SK-N-SH (cell line): ENCODE measurements at regions not wholly inside any gene's neighbourhood (a gene's known extent, or its start where the extent isn't known, plus 50 kb on each side); places are given as distances from the start of the nearest gene placed in this dataset.

Source experiments
- CTCF ChIA-PET: fragments of 300-600, 350-600 bp; formaldehyde crosslinking; extraction: SDS; loops from one replicate; lab custom pipeline; 2021; lab: Yijun Ruan, JAX
- POLR2A ChIA-PET: fragments of 350-600 bp; sonication (Branson Sonifier 250); formaldehyde crosslinking; extraction: SDS; loops from one replicate; lab custom pipeline; 2020; ENCODE audit warnings: antibody characterized with exemption, inconsistent platforms; lab: Yijun Ruan, JAX
- DNase-seq: peaks from one replicate; pipeline ENCODE4 v3.0.0; 2012
- H2AFZ ChIP-seq: fragments of 200-600 bp; sonication (generic); 2 replicates; pipeline ENCODE4 v1.8.1; 2016; ENCODE audit warnings: antibody characterized with exemption, mild to moderate bottlenecking, low read depth
- H3F3A ChIP-seq: fragments of 200-600 bp; sonication (generic); replicated peaks from 2 replicates; pipeline ENCODE3; 2016; ENCODE audit warnings: antibody characterized with exemption, mild to moderate bottlenecking; ENCODE audit not compliant: insufficient read depth
- H3K27ac ChIP-seq, 2 experiments: fragments of 200-500 bp in 1 of 2; fragments of 200-600 bp in 1 of 2; sonication (Bioruptor generic) in 1 of 2; sonication (generic), shearing (Covaris generic) in 1 of 2; 2 replicates each; pipeline versions ENCODE4 v1.5.1 to v1.6.1; 2014 to 2016; ENCODE audit warnings: low read depth in 2 of 2, inconsistent platforms in 1 of 2, low read length in 1 of 2, mild to moderate bottlenecking in 1 of 2, mixed read lengths in 1 of 2
- H3K27me3 ChIP-seq: fragments of 200-600 bp; sonication (generic), shearing (Covaris generic); 2 replicates; pipeline ENCODE4 v1.6.1; 2016; ENCODE audit warnings: mixed run types; ENCODE audit not compliant: insufficient read depth
- H3K36me3 ChIP-seq, 2 experiments: fragments of 200-500 bp in 1 of 2; fragments of 200-600 bp in 1 of 2; sonication (Bioruptor generic) in 1 of 2; sonication (generic) in 1 of 2; replicated peaks in 1 of 2; 2 replicates each; pipeline versions ENCODE3 to v1.5.1; 2014 to 2016; ENCODE audit warnings: low read length in 1 of 2, mild to moderate bottlenecking in 1 of 2; ENCODE audit not compliant: insufficient read depth in 2 of 2, control insufficient read depth in 1 of 2
- H3K4me1 ChIP-seq, 2 experiments: fragments of 200-500 bp in 1 of 2; fragments of 200-600 bp in 1 of 2; sonication (Bioruptor generic) in 1 of 2; sonication (generic), shearing (Covaris generic) in 1 of 2; 2 replicates each; pipeline versions ENCODE4 v1.5.1 to v1.6.1; 2014 to 2016; ENCODE audit warnings: low read depth in 1 of 2, low read length in 1 of 2, mixed run types in 1 of 2; ENCODE audit not compliant: insufficient read depth in 2 of 2, control insufficient read depth in 1 of 2
- H3K4me2 ChIP-seq: fragments of 200-600 bp; sonication (generic), shearing (Covaris generic); 2 replicates; pipeline ENCODE4 v1.6.1; 2017; ENCODE audit warnings: mixed run types
- H3K4me3 ChIP-seq, 2 experiments: fragments of 200-500 bp in 1 of 2; fragments of 200-600 bp in 1 of 2; sonication (Bioruptor generic) in 1 of 2; sonication (generic), shearing (Covaris generic) in 1 of 2; 2 replicates each; pipeline versions ENCODE4 v1.5.1 to v1.8.1; 2014 to 2016; ENCODE audit warnings: low read depth in 2 of 2, inconsistent platforms in 1 of 2, low read length in 1 of 2, mild to moderate bottlenecking in 1 of 2, mixed read lengths in 1 of 2, moderate library complexity in 1 of 2
- H3K79me2 ChIP-seq: fragments of 200-600 bp; sonication (generic); 2 replicates; pipeline ENCODE4 v1.8.1; 2017; ENCODE audit warnings: mild to moderate bottlenecking; ENCODE audit not compliant: insufficient read depth
- H3K9ac ChIP-seq: fragments of 200-600 bp; sonication (generic); 2 replicates; pipeline ENCODE4 v1.6.1; 2017; ENCODE audit warnings: mixed run types
- H3K9me2 ChIP-seq: fragments of 200-600 bp; sonication (generic); 2 replicates; pipeline ENCODE4 v1.6.1; 2017; ENCODE audit warnings: mixed run types
- H3K9me3 ChIP-seq: fragments of 200-600 bp; sonication (generic); 2 replicates; pipeline ENCODE4 v1.6.1; 2017; ENCODE audit warnings: mixed run types, mild to moderate bottlenecking, moderate library complexity
- H4K20me1 ChIP-seq: fragments of 200-600 bp; sonication (generic); 2 replicates; pipeline ENCODE4 v1.6.1; 2017; ENCODE audit warnings: mild to moderate bottlenecking, mixed run types; ENCODE audit not compliant: insufficient read depth
- CHD2 ChIP-seq: fragments of 150-350 bp; IDR thresholded peaks from 2 replicates; pipeline ENCODE4 v1.6.1; 2018; ENCODE audit warnings: low read length; ENCODE audit not compliant: partially characterized antibody
- CTCF ChIP-seq: fragments of 200-600 bp; sonication (generic); IDR thresholded peaks from 2 replicates; pipeline ENCODE4 v1.6.1; 2017; ENCODE audit warnings: antibody characterized with exemption, mild to moderate bottlenecking, moderate library complexity
- GATA2 ChIP-seq: sonication (generic); formaldehyde crosslinking; IDR thresholded peaks from 2 replicates; pipeline ENCODE4 v1.5.0; 2020; ENCODE audit warnings: mild to moderate bottlenecking, missing genetic modification reagents
- JUND ChIP-seq: IDR thresholded peaks from 2 replicates; pipeline ENCODE4 v1.4.0; 2012
- MEF2A ChIP-seq: IDR thresholded peaks from 2 replicates; pipeline ENCODE4 v1.4.0; 2012; ENCODE audit warnings: low read depth, borderline replicate concordance
- MXI1 ChIP-seq: IDR thresholded peaks from 2 replicates; pipeline ENCODE4 v1.6.1; 2012; ENCODE audit warnings: mild to moderate bottlenecking, low read depth, low read length, improper control_type of control experiment
- NRF1 ChIP-seq: IDR thresholded peaks from 2 replicates; pipeline ENCODE4 v1.6.1; 2012; ENCODE audit warnings: low read depth, mild to moderate bottlenecking, low read length
- RAD21 ChIP-seq: IDR thresholded peaks from 2 replicates; pipeline ENCODE4 v1.6.1; 2012; ENCODE audit warnings: mild to moderate bottlenecking, low read length
- RCOR1 ChIP-seq: fragments of 150-350 bp; IDR thresholded peaks from 2 replicates; pipeline ENCODE4 v1.6.1; 2017; ENCODE audit warnings: antibody characterized with exemption, low read length
- SIN3A ChIP-seq: IDR thresholded peaks from 2 replicates; pipeline ENCODE4 v1.6.1; 2012; ENCODE audit warnings: low read depth, mild to moderate bottlenecking, low read length, moderate library complexity, borderline replicate concordance
- TAF1 ChIP-seq: IDR thresholded peaks from 2 replicates; pipeline ENCODE4 v1.6.1; 2012; ENCODE audit warnings: low read depth, mild to moderate bottlenecking, low read length, moderate library complexity, borderline replicate concordance
- TCF12 ChIP-seq: IDR thresholded peaks from 2 replicates; pipeline ENCODE4 v1.4.0; 2012
- YY1 ChIP-seq: IDR thresholded peaks from 2 replicates; pipeline ENCODE4 v1.4.0; 2012; ENCODE audit warnings: low read depth, mild to moderate bottlenecking
- WGBS: methylation state at CpG from one replicate; pipeline ENCODE4 v1.1.6; 2017; ENCODE audit warnings: low lambda C conversion rate; 5-methylcytosine and 5-hydroxymethylcytosine counted together
- TF ChIP-seq, protein P1 (sequence below): fragments of 150-350 bp; IDR thresholded peaks from 2 replicates; pipeline ENCODE4 v1.6.1; 2016; ENCODE audit warnings: mild to moderate bottlenecking, low read depth, low read length

DNA sequence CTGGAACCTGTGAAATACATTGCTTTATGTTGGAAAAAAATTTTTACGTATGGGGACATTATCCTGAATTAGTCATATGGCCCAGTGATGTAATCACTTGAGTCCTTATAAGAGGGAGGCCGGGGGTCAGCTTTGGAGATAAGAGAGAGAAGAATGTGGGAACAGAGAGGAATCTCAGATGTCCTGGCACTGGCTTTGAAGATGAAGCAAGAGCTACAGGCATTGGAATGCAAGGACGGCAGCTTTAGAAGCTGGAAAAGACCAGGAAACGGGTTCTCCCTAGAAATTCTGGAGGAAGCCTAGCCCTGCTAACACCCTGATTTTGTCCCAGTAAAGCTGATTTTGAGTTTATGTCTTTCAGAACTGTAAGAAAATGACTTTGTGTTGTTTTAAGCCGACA lies 1129.9 kb upstream of the GYPC start:
- Histone ChIP-seq H3K4me3 (no peak overlapping the region), H4K20me1 (no peaks in the 10 kb centered on the region), H3K27ac (no peak overlapping the region), H3K36me3 (no peaks in the 10 kb centered on the region), H3F3A (no peaks in the 10 kb centered on the region), H3K79me2 (no peaks in the 10 kb centered on the region), H2AFZ (no peak overlapping the region)
- CTCF ChIA-PET = no interaction called here
- 17% methylated on average over 5 of the region's 5 CpGs for WGBS
- DNase-seq = no peak
- no peak for TF ChIP-seq SIN3A
- no peak for TF ChIP-seq MXI1
- TF ChIP-seq, protein P1, sequence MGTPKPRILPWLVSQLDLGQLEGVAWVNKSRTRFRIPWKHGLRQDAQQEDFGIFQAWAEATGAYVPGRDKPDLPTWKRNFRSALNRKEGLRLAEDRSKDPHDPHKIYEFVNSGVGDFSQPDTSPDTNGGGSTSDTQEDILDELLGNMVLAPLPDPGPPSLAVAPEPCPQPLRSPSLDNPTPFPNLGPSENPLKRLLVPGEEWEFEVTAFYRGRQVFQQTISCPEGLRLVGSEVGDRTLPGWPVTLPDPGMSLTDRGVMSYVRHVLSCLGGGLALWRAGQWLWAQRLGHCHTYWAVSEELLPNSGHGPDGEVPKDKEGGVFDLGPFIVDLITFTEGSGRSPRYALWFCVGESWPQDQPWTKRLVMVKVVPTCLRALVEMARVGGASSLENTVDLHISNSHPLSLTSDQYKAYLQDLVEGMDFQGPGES = no peak
- TF ChIP-seq YY1 = no peak
- TF ChIP-seq MEF2A = no peak
- TF ChIP-seq JUND = no peak
- TF ChIP-seq GATA2 (CRISPR knock-in tag) = no peak
- TF ChIP-seq RAD21 = no peak
- no peak for TF ChIP-seq TCF12
- TF ChIP-seq, all 33 proteins: peak for 0
- Histone ChIP-seq H3K27me3 (no peaks in the 10 kb centered on the region), H3K9me2 (no peaks in the 10 kb centered on the region), H3K4me1 (no peaks in the 10 kb centered on the region), H3K9ac (no peak overlapping the region), H3K4me2 (no peak overlapping the region), H3K9me3 (no peaks in the 10 kb centered on the region)
- POLR2A ChIA-PET = no interaction called here

GRCh38 chr2:125535089-125535488 lies 1120.9 kb upstream of the GYPC start:
- H4K20me1 ChIP-seq = no peaks in the 10 kb centered on the region
- H3F3A ChIP-seq = no peaks in the 10 kb centered on the region
- H3K27me3 ChIP-seq = no peaks in the 10 kb centered on the region
- CTCF ChIA-PET = no interaction called here
- no peak overlapping the region for H3K4me2 ChIP-seq
- WGBS = 0% methylated on average over 1 of the region's 1 CpG
- H2AFZ ChIP-seq = no peak overlapping the region
- H3K4me1 ChIP-seq = no peaks in the 10 kb centered on the region
- POLR2A ChIA-PET = no interaction called here
- no peak for TF ChIP-seq TAF1
- TF ChIP-seq CTCF = no peak
- TF ChIP-seq NRF1 = no peak
- no peak for TF ChIP-seq RCOR1
- no peak for TF ChIP-seq CHD2
- TF ChIP-seq YY1 = no peak
- TF ChIP-seq, all 33 proteins: peak for 0
- no peak overlapping the region for H3K9ac ChIP-seq
- no peaks in the 10 kb centered on the region for H3K36me3 ChIP-seq
- peaks cover 7% of the 10 kb centered on the region; the same call in 1 of the 2 replicates for H3K9me2 ChIP-seq
- no peak for DNase-seq
- H3K79me2 ChIP-seq = no peaks in the 10 kb centered on the region
- no peaks in the 10 kb centered on the region for H3K9me3 ChIP-seq
- H3K4me3 ChIP-seq = no peak overlapping the region
- no peak overlapping the region for H3K27ac ChIP-seq
